HG03460 (cell line): ENCODE measurements at regions not wholly inside any gene's neighbourhood (a gene's known extent, or its start where the extent isn't known, plus 50 kb on each side); places are given as distances from the start of the nearest gene placed in this dataset.

Experiments
- ATAC-seq: cut with Tn5 transposase; IDR thresholded peaks from one replicate; pipeline ENCODE4 v1.9.1; 2021; ENCODE audit not compliant: unreplicated experiment

DNA sequence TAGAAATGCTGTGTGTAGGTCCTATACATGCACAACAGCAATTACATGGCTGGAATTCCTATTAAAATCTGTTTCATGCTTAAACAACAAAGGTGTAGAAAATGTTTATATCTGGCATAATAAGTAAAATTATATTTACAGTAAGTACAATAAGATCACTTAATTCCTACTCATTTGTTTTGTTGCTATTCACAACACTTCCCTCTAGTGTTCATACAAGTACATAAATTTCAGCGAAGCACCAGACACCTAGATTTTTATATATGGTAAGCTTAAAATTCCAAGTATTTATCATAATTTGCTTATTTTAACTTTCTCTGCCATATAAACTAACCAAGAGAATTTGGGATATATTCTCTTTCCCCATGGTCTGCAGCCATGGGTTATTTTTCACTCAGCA, 51.8 kb upstream of the ANK3 start:
- ATAC-seq: no peak

GRCh38 chr10:60439641-60440040, 50.0 kb upstream of the ANK3 start:
- no peak for ATAC-seq
